DND-41 (cell line): ENCODE measurements at regions not wholly inside any gene's neighbourhood (a gene's known extent, or its start where the extent isn't known, plus 50 kb on each side); places are given as distances from the start of the nearest gene placed in this dataset.

Source experiments
- CTCF ChIP-seq: IDR thresholded peaks from 2 replicates; pipeline ENCODE4 v1.5.1; 2012; ENCODE audit warnings: borderline replicate concordance, low read length, moderate library complexity, mild to moderate bottlenecking; ENCODE audit not compliant: poor library complexity, severe bottlenecking; ENCODE audit errors: extremely low read depth
- EZH2 ChIP-seq: IDR thresholded peaks from 3 replicates; pipeline ENCODE4 v1.6.1; 2012; ENCODE audit warnings: borderline replicate concordance, low read depth, mild to moderate bottlenecking, moderate library complexity, low read length, inconsistent platforms; ENCODE audit not compliant: severe bottlenecking

- TF ChIP-seq CTCF: no peak
- no peak for TF ChIP-seq EZH2
These were observed 480.4 kb upstream of the AGTR1 start for GRCh38 chr3:148217317-148217716.
